H1 (cell line): ENCODE measurements at regions not wholly inside any gene's neighbourhood (a gene's known extent, or its start where the extent isn't known, plus 50 kb on each side); places are given as distances from the start of the nearest gene placed in this dataset.

Experiments used
- CTCF ChIA-PET: fragments of 300-600 bp; sonication (Branson Sonifier 250); formaldehyde crosslinking; loops from one replicate; lab custom pipeline; 2021; ENCODE audit not compliant: partially characterized antibody; lab: Charles Lee
- POLR2A ChIA-PET: fragments of 300-600 bp; sonication (Branson Sonifier 250); formaldehyde crosslinking; loops from one replicate; lab custom pipeline; 2021; ENCODE audit warnings: inconsistent platforms; ENCODE audit not compliant: partially characterized antibody; lab: Charles Lee
- DNase-seq, 2 experiments: peaks; one replicate each; pipeline versions ENCODE4 v3.0.0 to v3.0.0-alpha.2; 2010 to 2022; ENCODE audit warnings: low spot score in 2 of 2, low read depth in 1 of 2, mixed read lengths in 1 of 2
- FAIRE-seq: peaks from 2 replicates; lab custom pipeline; 2011; peaks lifted over from hg19 to GRCh38; lab: Jason Lieb, UNC
- H2AFZ ChIP-seq: 2 replicates; pipeline ENCODE4 v1.8.1; 2012; ENCODE audit warnings: low read length, inconsistent platforms
- H2AK5ac ChIP-seq: 2 replicates; pipeline ENCODE4 v1.6.1; 2013; ENCODE audit warnings: low read depth, low read length
- H2BK120ac ChIP-seq: replicated peaks from 2 replicates; pipeline ENCODE3; 2013; ENCODE audit warnings: low read depth, low read length, inconsistent platforms
- H2BK12ac ChIP-seq: 2 replicates; pipeline ENCODE4 v1.6.1; 2013; ENCODE audit warnings: low read depth, low read length
- H2BK15ac ChIP-seq: 2 replicates; pipeline ENCODE4 v1.6.1; 2013; ENCODE audit warnings: low read length
- H2BK20ac ChIP-seq: 2 replicates; pipeline ENCODE4 v1.6.1; 2013; ENCODE audit warnings: low read length
- H2BK5ac ChIP-seq: 2 replicates; pipeline ENCODE4 v1.6.1; 2013; ENCODE audit warnings: low read depth, low read length
- H3K14ac ChIP-seq: 2 replicates; pipeline ENCODE4 v1.6.1; 2013; ENCODE audit warnings: inconsistent platforms; ENCODE audit not compliant: insufficient read length
- H3K18ac ChIP-seq: 2 replicates; pipeline ENCODE4 v1.6.1; 2013; ENCODE audit warnings: low read length; ENCODE audit errors: extremely low read depth
- H3K23ac ChIP-seq: 2 replicates; pipeline ENCODE4 v1.6.1; 2013; ENCODE audit warnings: inconsistent platforms; ENCODE audit not compliant: insufficient read length
- H3K23me2 ChIP-seq: 2 replicates; pipeline ENCODE4 v1.6.1; 2013; ENCODE audit warnings: low read depth, low read length
- H3K27ac ChIP-seq: 2 replicates; pipeline ENCODE4 v1.6.1; 2011; ENCODE audit warnings: low read depth, low read length, inconsistent platforms
- H3K27me3 ChIP-seq, 4 experiments: replicated peaks in 1 of 4; 1 replicate in 1 of 4; 2 replicates in 3 of 4; pipeline versions ENCODE4 v1.6.1 to v1.8.1; 2011 to 2013; ENCODE audit warnings: low read length in 3 of 4, mild to moderate bottlenecking in 3 of 4, inconsistent platforms in 2 of 4, mixed read lengths in 2 of 4, moderate library complexity in 1 of 4; ENCODE audit not compliant: control insufficient read depth in 3 of 4, insufficient read depth in 3 of 4; ENCODE audit errors: extremely low read depth in 1 of 4
- H3K36me3 ChIP-seq, 4 experiments: 2 replicates each; pipeline versions ENCODE4 v1.6.1 to v1.8.1; 2011 to 2013; ENCODE audit warnings: mild to moderate bottlenecking in 4 of 4, low read length in 3 of 4, moderate library complexity in 2 of 4, control low read depth in 1 of 4, inconsistent platforms in 1 of 4; ENCODE audit not compliant: insufficient read depth in 4 of 4, control insufficient read depth in 2 of 4
- H3K4ac ChIP-seq: replicated peaks from 2 replicates; pipeline ENCODE3; 2013; ENCODE audit warnings: low read length, low read depth, mixed read lengths, inconsistent platforms; ENCODE audit not compliant: insufficient read length
- H3K4me1 ChIP-seq, 4 experiments: replicated peaks in 1 of 4; 1 replicate in 1 of 4; 2 replicates in 3 of 4; pipeline versions ENCODE4 v1.6.1 to v1.8.1; 2011 to 2013; ENCODE audit warnings: low read length in 3 of 4, inconsistent platforms in 2 of 4, mixed read lengths in 1 of 4; ENCODE audit not compliant: insufficient read depth in 4 of 4, control insufficient read depth in 3 of 4
- H3K4me2 ChIP-seq, 2 experiments: 2 replicates each; pipeline versions ENCODE4 v1.6.1 to v1.8.1; 2011 to 2013; ENCODE audit warnings: low read depth in 2 of 2, low read length in 2 of 2, control low read depth in 1 of 2, inconsistent platforms in 1 of 2, mild to moderate bottlenecking in 1 of 2; ENCODE audit not compliant: insufficient read depth in 1 of 2
- H3K4me3 ChIP-seq, 4 experiments: fragments of 200-600, 300-600 bp in 1 of 4; sonication (generic), shearing (Covaris generic), sonication (Bioruptor Twin) in 1 of 4; 2 replicates each; pipeline versions ENCODE4 v1.5.1 to v1.8.1; 2011 to 2016; ENCODE audit warnings: low read length in 4 of 4, low read depth in 3 of 4, control low read depth in 2 of 4, inconsistent platforms in 2 of 4, mild to moderate bottlenecking in 2 of 4, mixed read lengths in 1 of 4, moderate library complexity in 1 of 4; ENCODE audit not compliant: insufficient read depth in 2 of 4; ENCODE audit errors: extremely low read depth in 1 of 4
- H3K56ac ChIP-seq: replicated peaks from 2 replicates; pipeline ENCODE3; 2013; ENCODE audit warnings: low read depth, mild to moderate bottlenecking, mixed read lengths, low read length, inconsistent platforms; ENCODE audit not compliant: insufficient read length
- H3K79me1 ChIP-seq: 2 replicates; pipeline ENCODE4 v1.6.1; 2013; ENCODE audit warnings: low read depth, low read length, control low read depth
- H3K79me2 ChIP-seq, 2 experiments: 2 replicates each; pipeline versions ENCODE4 v1.6.1 to v1.8.1; 2012 to 2013; ENCODE audit warnings: low read length in 2 of 2, mild to moderate bottlenecking in 2 of 2, inconsistent platforms in 1 of 2; ENCODE audit not compliant: insufficient read depth in 2 of 2, control insufficient read depth in 1 of 2
- H3K9ac ChIP-seq, 4 experiments: replicated peaks in 1 of 4; 1 replicate in 1 of 4; 2 replicates in 3 of 4; pipeline versions ENCODE4 v1.6.1 to v1.8.1; 2011 to 2013; ENCODE audit warnings: low read depth in 3 of 4, low read length in 3 of 4, control low read depth in 2 of 4, mild to moderate bottlenecking in 2 of 4, moderate library complexity in 2 of 4, inconsistent platforms in 1 of 4; ENCODE audit errors: extremely low read depth in 1 of 4
- H3K9me3 ChIP-seq, 2 experiments: 2 replicates each; pipeline versions ENCODE4 v1.6.1 to v1.8.1; 2012 to 2013; ENCODE audit warnings: mild to moderate bottlenecking in 2 of 2, moderate library complexity in 2 of 2, control low read depth in 1 of 2, inconsistent platforms in 1 of 2, low read depth in 1 of 2, low read length in 1 of 2, mixed read lengths in 1 of 2; ENCODE audit not compliant: insufficient read depth in 2 of 2
- H4K20me1 ChIP-seq, 2 experiments: replicated peaks in 1 of 2; 2 replicates each; pipeline versions ENCODE3 to v1.8.1; 2011 to 2013; ENCODE audit warnings: inconsistent platforms in 2 of 2, low read length in 2 of 2, mild to moderate bottlenecking in 1 of 2; ENCODE audit not compliant: insufficient read depth in 2 of 2, control insufficient read depth in 1 of 2
- H4K5ac ChIP-seq: 2 replicates; pipeline ENCODE4 v1.6.1; 2013; ENCODE audit warnings: low read length, low read depth, mixed read lengths, inconsistent platforms; ENCODE audit not compliant: insufficient read length
- H4K8ac ChIP-seq: 2 replicates; pipeline ENCODE4 v1.8.0; 2013; ENCODE audit warnings: mild to moderate bottlenecking, moderate library complexity, low read length, inconsistent platforms; ENCODE audit not compliant: insufficient read depth; ENCODE audit errors: extremely low read depth
- H4K91ac ChIP-seq: replicated peaks from 2 replicates; pipeline ENCODE3; 2013; ENCODE audit warnings: low read length, mixed read lengths, inconsistent platforms; ENCODE audit not compliant: insufficient read length
- ASH2L ChIP-seq: fragments of 200-600, 300-600 bp; sonication (generic); IDR thresholded peaks from one replicate; pipeline ENCODE4 v1.7.1; 2017; ENCODE audit warnings: low read length
- ATF2 ChIP-seq: IDR thresholded peaks from 2 replicates; pipeline ENCODE4 v1.6.1; 2012; ENCODE audit warnings: low read length, inconsistent platforms
- GTF2F1 ChIP-seq: IDR thresholded peaks from 2 replicates; pipeline ENCODE4 v1.6.1; 2012; ENCODE audit warnings: low read depth, low read length, improper control_type of control experiment, borderline replicate concordance
- JUND ChIP-seq: IDR thresholded peaks from 2 replicates; pipeline ENCODE4 v1.6.1; 2011; ENCODE audit warnings: mild to moderate bottlenecking, improper control_type of control experiment, low read length
- NRF1 ChIP-seq: IDR thresholded peaks from 2 replicates; pipeline ENCODE4 v1.6.1; 2011; ENCODE audit warnings: mild to moderate bottlenecking, low read depth, low read length, improper control_type of control experiment
- PHF8 ChIP-seq: fragments of 200-600 bp; sonication (generic); conservative IDR thresholded peaks from 2 replicates; pipeline ENCODE4 v1.7.1; 2012; ENCODE audit warnings: low read depth, mild to moderate bottlenecking, inconsistent platforms, low read length, moderate library complexity
- POLR2AphosphoS5 ChIP-seq: IDR thresholded peaks from 2 replicates; pipeline ENCODE4 v1.6.1; 2011; ENCODE audit warnings: low read depth, low read length
- RXRA ChIP-seq: IDR thresholded peaks from 2 replicates; pipeline ENCODE4 v1.6.1; 2011; ENCODE audit warnings: low read depth, mild to moderate bottlenecking, low read length, moderate library complexity; ENCODE audit not compliant: insufficient read depth
- SAP30 ChIP-seq: fragments of 300-600 bp; sonication (generic); IDR thresholded peaks from 2 replicates; pipeline ENCODE4 v1.7.1; 2012; ENCODE audit warnings: low read length, moderate library complexity, mild to moderate bottlenecking, inconsistent platforms; ENCODE audit not compliant: insufficient read depth, insufficient replicate concordance
- SP2 ChIP-seq: IDR thresholded peaks from 2 replicates; pipeline ENCODE4 v1.6.1; 2012; ENCODE audit warnings: mild to moderate bottlenecking, low read length, inconsistent platforms
- SP4 ChIP-seq: IDR thresholded peaks from 2 replicates; pipeline ENCODE4 v1.6.1; 2012; ENCODE audit warnings: low read length, inconsistent platforms
- TAF7 ChIP-seq: optimal IDR thresholded peaks from 2 replicates; pipeline ENCODE3; 2011; ENCODE audit warnings: low read depth, mild to moderate bottlenecking, inconsistent platforms, low read length, moderate library complexity, borderline replicate concordance
- TEAD4 ChIP-seq: IDR thresholded peaks from 2 replicates; pipeline ENCODE4 v1.6.1; 2012; ENCODE audit warnings: low read depth, low read length, inconsistent platforms, mixed read lengths
- WGBS, 2 experiments: shearing (Covaris generic) in 1 of 2; methylation state at CpG; one replicate each; pipeline versions ENCODE4 v1.1.6 to v1.1.7; 2013 to 2015; ENCODE audit warnings: low lambda C conversion rate in 2 of 2, mixed read lengths in 2 of 2, inconsistent platforms in 1 of 2, low coverage in 1 of 2, missing lambda C conversion rate in 1 of 2; ENCODE audit not compliant: insufficient replicate concordance in 2 of 2, insufficient coverage in 1 of 2, insufficient read length in 1 of 2; ENCODE audit errors: extremely low coverage in 1 of 2, missing lambda C conversion rate in 1 of 2; 5-methylcytosine and 5-hydroxymethylcytosine counted together

GRCh38 chr4:130574215-130574614 lies 1478.3 kb downstream of the C4orf33 start:
- Histone ChIP-seq H3K23ac (no peak overlapping the region), H3K4me3 (no peak overlapping the region)
- TF ChIP-seq SAP30 (no peak), TAF7 (no peak), RXRA (no peak), ASH2L (no peak), POLR2AphosphoS5 (no peak), ATF2 (no peak), SP2 (no peak), PHF8 (no peak), NRF1 (no peak), SP4 (no peak), JUND (no peak), GTF2F1 (no peak), TEAD4 (no peak)

More at GRCh38 chr4:130574215-130574614, 1478.3 kb downstream of the C4orf33 start:
- H2BK15ac ChIP-seq: no peak overlapping the region
- 69% methylated on average over 2 of the region's 2 CpGs; no CpG with 5 or more reads in 1 of the 2 experiments for WGBS, 2 experiments
- H2BK20ac ChIP-seq: no peak overlapping the region
- no peaks in the 10 kb centered on the region for H4K20me1 ChIP-seq
- peaks cover 0 to 5% (median 0%) of the 10 kb centered on the region in 4 experiments; a peak in 3 of 7 replicates for H3K4me1 ChIP-seq
- no peak overlapping the region for H2BK5ac ChIP-seq
- H2AFZ ChIP-seq: no peak overlapping the region; the same call in 1 of the 2 replicates
- no peak overlapping the region for H4K91ac ChIP-seq
- H2AK5ac ChIP-seq: no peak overlapping the region
- H3K79me2 ChIP-seq: no peaks in the 10 kb centered on the region
- peak overlapping the region; percentile 67 for H4K5ac ChIP-seq
- H3K9me3 ChIP-seq: peaks cover 5 to 8% of the 10 kb centered on the region in 2 experiments; a peak in 1 of 4 replicates
- H3K4me2 ChIP-seq: no peak overlapping the region
- DNase-seq (no peak), FAIRE-seq (no peak)
- POLR2A ChIA-PET: no interaction called here
- H3K27me3 ChIP-seq: no peaks in the 10 kb centered on the region
- H2BK120ac ChIP-seq: no peak overlapping the region
- CTCF ChIA-PET: interaction anchor here (0.6 to 3.0 kb wide), 2 partner anchors 10 to 1101 kb away, joined by 3 to 12 read pairs; no protein-coding TSS in a partner anchor
- H3K27ac ChIP-seq: 0 out of 2 replicates have a peak overlapping the region, but pooled peaks have one; percentile 3
- no peaks in the 10 kb centered on the region for H3K79me1 ChIP-seq
- no peak overlapping the region for H2BK12ac ChIP-seq
- H4K8ac ChIP-seq: no peak overlapping the region
- H3K23me2 ChIP-seq: no peaks in the 10 kb centered on the region
- peaks cover 0 to 10% (median under 1%) of the 10 kb centered on the region in 4 experiments; a peak in 3 of 8 replicates for H3K36me3 ChIP-seq
- H3K4ac ChIP-seq: no peak overlapping the region
- H3K9ac ChIP-seq: no peak overlapping the region
- no peak overlapping the region for H3K14ac ChIP-seq
- H3K56ac ChIP-seq: no peak overlapping the region
- no peak overlapping the region for H3K18ac ChIP-seq
